Transverse colon (tissue), 3 donors: ENCODE measurements at regions not wholly inside any gene's neighbourhood (a gene's known extent, or its start where the extent isn't known, plus 50 kb on each side); places are given as distances from the start of the nearest gene placed in this dataset.

Experiments used
- CTCF ChIP-seq, 5 experiments: fragments of 200-600 bp in 3 of 5; fragments of 450-650 bp in 2 of 5; sonication (generic) in 3 of 5; IDR thresholded peaks; 1 replicate in 2 of 5; 2 replicates in 3 of 5; pipeline ENCODE4 v1.5.1; 2016 to 2017; ENCODE audit warnings: antibody characterized with exemption in 5 of 5, inconsistent platforms in 3 of 5, mild to moderate bottlenecking in 2 of 5, moderate library complexity in 1 of 5
- EP300 ChIP-seq: sonication (generic); formaldehyde crosslinking; IDR thresholded peaks from one replicate; pipeline ENCODE4 v1.6.1; 2017; ENCODE audit warnings: antibody characterized with exemption, low read depth
- POLR2A ChIP-seq: fragments of 450-650 bp; IDR thresholded peaks from one replicate; pipeline ENCODE4 v1.6.1; 2016; ENCODE audit warnings: antibody characterized with exemption, mild to moderate bottlenecking, moderate library complexity

DNA sequence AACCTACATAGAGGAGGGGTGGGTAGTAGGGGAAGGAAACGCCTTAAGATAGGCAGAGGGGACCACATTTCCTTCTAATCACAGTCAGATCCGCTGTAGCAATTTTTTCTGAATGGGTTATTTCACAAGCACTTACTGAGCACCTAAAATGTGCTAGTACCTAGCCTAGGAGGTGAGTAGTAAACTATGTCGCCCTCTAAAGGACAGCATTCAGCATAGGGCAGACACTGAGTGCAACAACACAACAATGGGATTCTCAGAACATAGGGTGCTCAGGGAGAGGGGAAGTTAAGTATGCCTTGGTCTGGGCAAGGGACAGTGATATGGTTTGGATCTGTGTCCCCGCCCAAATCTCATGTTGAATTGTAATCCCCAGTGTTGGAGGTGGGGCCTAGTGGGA is 166.1 kb upstream of the RAB6C start:
- TF ChIP-seq POLR2A (no peak), CTCF (IDR thresholded peaks at IDR 0.05) (no peak), EP300 (no peak)
